Stomach (tissue), 4 donors: ENCODE measurements at regions not wholly inside any gene's neighbourhood (a gene's known extent, or its start where the extent isn't known, plus 50 kb on each side); places are given as distances from the start of the nearest gene placed in this dataset.

Experiments
- EP300 ChIP-seq: sonication (generic); formaldehyde crosslinking; IDR thresholded peaks from one replicate; pipeline ENCODE4 v1.6.1; 2017; ENCODE audit warnings: antibody characterized with exemption
- POLR2A ChIP-seq, 4 donors: fragments of 450-650 bp; IDR thresholded peaks; one replicate each; pipeline ENCODE4 v1.6.1; 2016; ENCODE audit warnings: antibody characterized with exemption in 4 of 4, control low read depth in 2 of 4, mild to moderate bottlenecking in 1 of 4, moderate library complexity in 1 of 4
- POLR2AphosphoS5 ChIP-seq, 3 donors: sonication (generic); formaldehyde crosslinking; IDR thresholded peaks; one replicate each; pipeline ENCODE4 v1.6.1; 2016; ENCODE audit warnings: antibody characterized with exemption in 3 of 3
- TF ChIP-seq, protein P1 (sequence below), 7 experiments: fragments of 450-650 bp in 4 of 7; fragments of 200-600 bp in 3 of 7; sonication (generic) in 3 of 7; IDR thresholded peaks; one replicate each; pipeline ENCODE4 v1.5.1; 2016 to 2019; ENCODE audit warnings: antibody characterized with exemption in 7 of 7, control low read depth in 2 of 7, mild to moderate bottlenecking in 1 of 7

GRCh38 chr6:159540152-159540551, 152.9 kb downstream of the SOD2 start:
- TF ChIP-seq, protein P1, sequence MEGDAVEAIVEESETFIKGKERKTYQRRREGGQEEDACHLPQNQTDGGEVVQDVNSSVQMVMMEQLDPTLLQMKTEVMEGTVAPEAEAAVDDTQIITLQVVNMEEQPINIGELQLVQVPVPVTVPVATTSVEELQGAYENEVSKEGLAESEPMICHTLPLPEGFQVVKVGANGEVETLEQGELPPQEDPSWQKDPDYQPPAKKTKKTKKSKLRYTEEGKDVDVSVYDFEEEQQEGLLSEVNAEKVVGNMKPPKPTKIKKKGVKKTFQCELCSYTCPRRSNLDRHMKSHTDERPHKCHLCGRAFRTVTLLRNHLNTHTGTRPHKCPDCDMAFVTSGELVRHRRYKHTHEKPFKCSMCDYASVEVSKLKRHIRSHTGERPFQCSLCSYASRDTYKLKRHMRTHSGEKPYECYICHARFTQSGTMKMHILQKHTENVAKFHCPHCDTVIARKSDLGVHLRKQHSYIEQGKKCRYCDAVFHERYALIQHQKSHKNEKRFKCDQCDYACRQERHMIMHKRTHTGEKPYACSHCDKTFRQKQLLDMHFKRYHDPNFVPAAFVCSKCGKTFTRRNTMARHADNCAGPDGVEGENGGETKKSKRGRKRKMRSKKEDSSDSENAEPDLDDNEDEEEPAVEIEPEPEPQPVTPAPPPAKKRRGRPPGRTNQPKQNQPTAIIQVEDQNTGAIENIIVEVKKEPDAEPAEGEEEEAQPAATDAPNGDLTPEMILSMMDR (IDR thresholded peaks at IDR 0.05), result no peak
- no peak for TF ChIP-seq POLR2A (IDR thresholded peaks at IDR 0.05)
- no peak for TF ChIP-seq POLR2AphosphoS5 (IDR thresholded peaks at IDR 0.05)
- TF ChIP-seq EP300, result no peak
